SK-N-SH treated with all-trans-retinoic acid at 6 μM for 48 hours (cell line): ENCODE measurements at regions not wholly inside any gene's neighbourhood (a gene's known extent, or its start where the extent isn't known, plus 50 kb on each side); places are given as distances from the start of the nearest gene placed in this dataset.

Source experiments
- ATAC-seq: fragments of 200-7000 bp; cut with Tn5 transposase; 3 replicates; pipeline ENCODE4 v1.9.1; 2020; ENCODE audit warnings: mild to moderate bottlenecking, moderate library complexity
- ARNTL ChIP-seq: fragments of 450-650 bp; formaldehyde crosslinking; IDR thresholded peaks from 2 replicates; pipeline ENCODE4 v1.5.0; 2020; ENCODE audit warnings: low read depth, mild to moderate bottlenecking, moderate library complexity, borderline replicate concordance
- CSDC2 ChIP-seq: fragments of 250-450 bp; sonication (Bioruptor Pico); IDR thresholded peaks from 2 replicates; pipeline ENCODE4 v1.5.0; 2020; ENCODE audit warnings: mild to moderate bottlenecking, moderate library complexity
- CSRNP3 ChIP-seq: fragments of 250-450 bp; sonication (Bioruptor Pico); IDR thresholded peaks from 2 replicates; pipeline ENCODE4 v1.5.1; 2021; ENCODE audit warnings: mild to moderate bottlenecking, moderate library complexity
- GLIS3 ChIP-seq: fragments of 250-450 bp; sonication (Bioruptor Pico); IDR thresholded peaks from 2 replicates; pipeline ENCODE4 v1.5.0; 2020; ENCODE audit warnings: mild to moderate bottlenecking, moderate library complexity
- OSR1 ChIP-seq: fragments of 250-450 bp; sonication (Bioruptor Pico); IDR thresholded peaks from 2 replicates; pipeline ENCODE4 v1.8.0; 2022; ENCODE audit warnings: moderate library complexity, mild to moderate bottlenecking, inconsistent platforms
- PATZ1 ChIP-seq: fragments of 250-450 bp; sonication (Bioruptor Pico); IDR thresholded peaks from 2 replicates; pipeline ENCODE4 v1.8.0; 2020; ENCODE audit warnings: mild to moderate bottlenecking, moderate library complexity, borderline replicate concordance
- PPARA ChIP-seq: fragments of 250-450 bp; sonication (Bioruptor Pico); IDR thresholded peaks from 2 replicates; pipeline ENCODE4 v1.5.0; 2020; ENCODE audit warnings: mild to moderate bottlenecking, borderline replicate concordance
- RARB ChIP-seq: fragments of 250-450 bp; sonication (Bioruptor Pico); IDR thresholded peaks from 2 replicates; pipeline ENCODE4 v1.8.0; 2021; ENCODE audit warnings: mild to moderate bottlenecking, moderate library complexity
- SNAI2 ChIP-seq: fragments of 250-450 bp; sonication (Bioruptor Pico); IDR thresholded peaks from 2 replicates; pipeline ENCODE4 v1.5.0; 2020; ENCODE audit warnings: mild to moderate bottlenecking, moderate library complexity
- TSHZ2 ChIP-seq: fragments of 250-450 bp; sonication (Bioruptor Pico); IDR thresholded peaks from 2 replicates; pipeline ENCODE4 v1.5.0; 2020; ENCODE audit warnings: mild to moderate bottlenecking, moderate library complexity
- ZC3H10 ChIP-seq: fragments of 250-450 bp; sonication (Bioruptor Pico); IDR thresholded peaks from 2 replicates; pipeline ENCODE4 v1.5.1; 2021; ENCODE audit warnings: mild to moderate bottlenecking, moderate library complexity
- ZFP3 ChIP-seq: fragments of 250-450 bp; sonication (Bioruptor Pico); IDR thresholded peaks from 2 replicates; pipeline ENCODE4 v1.5.0; 2020; ENCODE audit warnings: mild to moderate bottlenecking, moderate library complexity
- ZFP30 ChIP-seq: fragments of 450-650 bp; formaldehyde crosslinking; IDR thresholded peaks from 2 replicates; pipeline ENCODE4 v1.5.0; 2022; ENCODE audit warnings: mild to moderate bottlenecking, moderate library complexity
- ZNF565 ChIP-seq: fragments of 450-650 bp; formaldehyde crosslinking; conservative IDR thresholded peaks from 2 replicates; pipeline ENCODE4 v1.5.0; 2020; ENCODE audit warnings: low read depth, mild to moderate bottlenecking, moderate library complexity
- ZNF70 ChIP-seq: fragments of 450-650 bp; formaldehyde crosslinking; IDR thresholded peaks from 2 replicates; pipeline ENCODE4 v1.5.0; 2020; ENCODE audit warnings: mild to moderate bottlenecking, moderate library complexity

- TF ChIP-seq PPARA (CRISPR knock-in tag) (no peak), ZNF565 (CRISPR knock-in tag) (no peak), SNAI2 (CRISPR knock-in tag) (no peak), ZC3H10 (CRISPR knock-in tag) (no peak), ZFP3 (CRISPR knock-in tag) (no peak), GLIS3 (CRISPR knock-in tag) (no peak), PATZ1 (CRISPR knock-in tag) (no peak), CSDC2 (CRISPR knock-in tag) (no peak), RARB (CRISPR knock-in tag) (no peak), ZNF70 (CRISPR knock-in tag) (no peak), CSRNP3 (no peak), TSHZ2 (no peak), ZFP30 (CRISPR knock-in tag) (no peak), ARNTL (CRISPR knock-in tag) (no peak), OSR1 (CRISPR knock-in tag) (no peak)
- no peak for ATAC-seq
Measured at GRCh38 chr12:46043972-46044520, 53.7 kb upstream of the SCAF11 start.
